HepG2 (cell line): ENCODE measurements at regions not wholly inside any gene's neighbourhood (a gene's known extent, or its start where the extent isn't known, plus 50 kb on each side); places are given as distances from the start of the nearest gene placed in this dataset.

Source experiments
- CTCF ChIP-seq: sonication (generic); formaldehyde crosslinking; IDR thresholded peaks from 2 replicates; pipeline ENCODE4 v1.5.0; 2020; ENCODE audit warnings: mild to moderate bottlenecking, missing genetic modification reagents, moderate library complexity
- ERF ChIP-seq: IDR thresholded peaks from 2 replicates; pipeline ENCODE4 v1.6.1; 2018; ENCODE audit warnings: missing biosample characterization, missing genetic modification reagents
- MYNN ChIP-seq: sonication (generic); formaldehyde crosslinking; IDR thresholded peaks from 2 replicates; pipeline ENCODE4 v1.4.0; 2020; ENCODE audit warnings: mild to moderate bottlenecking, low read depth, missing genetic modification reagents
- PBX3 ChIP-seq: sonication (generic); formaldehyde crosslinking; IDR thresholded peaks from 2 replicates; pipeline ENCODE4 v1.8.1; 2023; ENCODE audit warnings: missing genetic modification reagents, inconsistent platforms, borderline replicate concordance
- PHB2 ChIP-seq: fragments of 450-650 bp; IDR thresholded peaks from 2 replicates; pipeline ENCODE4 v1.6.1; 2018; ENCODE audit not compliant: partially characterized antibody
- RFX5 ChIP-seq: IDR thresholded peaks from 2 replicates; pipeline ENCODE4 v1.6.1; 2011; ENCODE audit warnings: low read depth, low read length, improper control_type of control experiment
- SIX4 ChIP-seq: sonication (generic); formaldehyde crosslinking; IDR thresholded peaks from 2 replicates; pipeline ENCODE4 v1.4.0; 2020; ENCODE audit warnings: missing genetic modification reagents
- ZBTB26 ChIP-seq: IDR thresholded peaks from 2 replicates; pipeline ENCODE4 v1.6.1; 2016; ENCODE audit warnings: missing compliant biosample characterization, missing genetic modification reagents, borderline replicate concordance
- ZFP36 ChIP-seq: fragments of 150-350 bp; IDR thresholded peaks from 2 replicates; pipeline ENCODE4 v1.6.1; 2018; ENCODE audit warnings: borderline replicate concordance, low read length, low read depth; ENCODE audit not compliant: partially characterized antibody
- ZNF205 ChIP-seq: IDR thresholded peaks from 2 replicates; pipeline ENCODE4 v1.6.1; 2018; ENCODE audit warnings: missing biosample characterization, missing genetic modification reagents
- TF ChIP-seq, protein P1 (sequence below): sonication (generic); formaldehyde crosslinking; IDR thresholded peaks from 2 replicates; pipeline ENCODE4 v1.4.0; 2020; ENCODE audit warnings: missing genetic modification reagents
- TF ChIP-seq, protein P2 (sequence below): sonication (generic); formaldehyde crosslinking; IDR thresholded peaks from 2 replicates; pipeline ENCODE4 v1.5.1; 2020; ENCODE audit warnings: mild to moderate bottlenecking, missing genetic modification reagents, moderate library complexity

- TF ChIP-seq ZFP36 (no peak), SIX4 (CRISPR knock-in tag) (no peak), ZNF205 (CRISPR knock-in tag) (no peak), ERF (CRISPR knock-in tag) (no peak), PHB2 (no peak), PBX3 (CRISPR knock-in tag) (no peak), MYNN (CRISPR knock-in tag) (no peak), ZBTB26 (CRISPR knock-in tag) (no peak), CTCF (CRISPR knock-in tag) (no peak), RFX5 (no peak)
- TF ChIP-seq, protein P1, sequence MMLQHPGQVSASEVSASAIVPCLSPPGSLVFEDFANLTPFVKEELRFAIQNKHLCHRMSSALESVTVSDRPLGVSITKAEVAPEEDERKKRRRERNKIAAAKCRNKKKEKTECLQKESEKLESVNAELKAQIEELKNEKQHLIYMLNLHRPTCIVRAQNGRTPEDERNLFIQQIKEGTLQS (CRISPR knock-in tag), result no peak
- TF ChIP-seq, protein P2, sequence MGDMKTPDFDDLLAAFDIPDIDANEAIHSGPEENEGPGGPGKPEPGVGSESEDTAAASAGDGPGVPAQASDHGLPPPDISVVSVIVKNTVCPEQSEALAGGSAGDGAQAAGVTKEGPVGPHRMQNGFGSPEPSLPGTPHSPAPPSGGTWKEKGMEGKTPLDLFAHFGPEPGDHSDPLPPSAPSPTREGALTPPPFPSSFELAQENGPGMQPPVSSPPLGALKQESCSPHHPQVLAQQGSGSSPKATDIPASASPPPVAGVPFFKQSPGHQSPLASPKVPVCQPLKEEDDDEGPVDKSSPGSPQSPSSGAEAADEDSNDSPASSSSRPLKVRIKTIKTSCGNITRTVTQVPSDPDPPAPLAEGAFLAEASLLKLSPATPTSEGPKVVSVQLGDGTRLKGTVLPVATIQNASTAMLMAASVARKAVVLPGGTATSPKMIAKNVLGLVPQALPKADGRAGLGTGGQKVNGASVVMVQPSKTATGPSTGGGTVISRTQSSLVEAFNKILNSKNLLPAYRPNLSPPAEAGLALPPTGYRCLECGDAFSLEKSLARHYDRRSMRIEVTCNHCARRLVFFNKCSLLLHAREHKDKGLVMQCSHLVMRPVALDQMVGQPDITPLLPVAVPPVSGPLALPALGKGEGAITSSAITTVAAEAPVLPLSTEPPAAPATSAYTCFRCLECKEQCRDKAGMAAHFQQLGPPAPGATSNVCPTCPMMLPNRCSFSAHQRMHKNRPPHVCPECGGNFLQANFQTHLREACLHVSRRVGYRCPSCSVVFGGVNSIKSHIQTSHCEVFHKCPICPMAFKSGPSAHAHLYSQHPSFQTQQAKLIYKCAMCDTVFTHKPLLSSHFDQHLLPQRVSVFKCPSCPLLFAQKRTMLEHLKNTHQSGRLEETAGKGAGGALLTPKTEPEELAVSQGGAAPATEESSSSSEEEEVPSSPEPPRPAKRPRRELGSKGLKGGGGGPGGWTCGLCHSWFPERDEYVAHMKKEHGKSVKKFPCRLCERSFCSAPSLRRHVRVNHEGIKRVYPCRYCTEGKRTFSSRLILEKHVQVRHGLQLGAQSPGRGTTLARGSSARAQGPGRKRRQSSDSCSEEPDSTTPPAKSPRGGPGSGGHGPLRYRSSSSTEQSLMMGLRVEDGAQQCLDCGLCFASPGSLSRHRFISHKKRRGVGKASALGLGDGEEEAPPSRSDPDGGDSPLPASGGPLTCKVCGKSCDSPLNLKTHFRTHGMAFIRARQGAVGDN (CRISPR knock-in tag), result no peak
These were observed 735.9 kb downstream of the KCNT2 start for GRCh38 chr1:195872376-195872775.
